ENCODE measurements at regions not wholly inside any gene's neighbourhood (a gene's known extent, or its start where the extent isn't known, plus 50 kb on each side); places are given as distances from the start of the nearest gene placed in this dataset.

- TF ChIP-seq CTCF (IDR thresholded peaks at IDR 0.05) (no peak), POLR2A (IDR thresholded peaks at IDR 0.05) (no peak)
Measured at GRCh38 chr3:78497021-78497420, 1270.8 kb downstream of the ROBO1 start.
